DMS114 treated with DMSO at 0.1 percent for 48 hours (cell line): ENCODE measurements at regions not wholly inside any gene's neighbourhood (a gene's known extent, or its start where the extent isn't known, plus 50 kb on each side); places are given as distances from the start of the nearest gene placed in this dataset.
"Not testable (repeated sequence)": the region's sequence is repeated elsewhere in the genome, so short reads cannot be mapped to it uniquely, and the experiment has no call there.

Experiments used
- DNase-seq: peaks from one replicate; lab custom pipeline; 2025; ENCODE audit not compliant: unreplicated experiment; lab: John Stamatoyannopoulos, UW

GRCh38 chr21:14009238-14009981 lies 201.3 kb downstream of the LIPI start:
- not testable (repeated sequence) for DNase-seq

GRCh38 chr21:14008436-14008835 lies 202.3 kb downstream of the LIPI start:
- DNase-seq, result not testable (repeated sequence)

- DNase-seq, result not testable (repeated sequence)
Observed at GRCh38 chr21:14008006-14008405, 202.7 kb downstream of the LIPI start.

- not testable (repeated sequence) for DNase-seq
Observed at GRCh38 chr21:14006144-14006543, 204.6 kb downstream of the LIPI start.

- not testable (repeated sequence) for DNase-seq
Observed at GRCh38 chr21:13986996-13987958, 223.5 kb downstream of the LIPI start.

GRCh38 chr21:13985865-13986863 lies 224.6 kb downstream of the LIPI start:
- DNase-seq, result not testable (repeated sequence)

- DNase-seq, result not testable (repeated sequence)
Observed at GRCh38 chr21:13985137-13985864, 225.5 kb downstream of the LIPI start.

- not testable (repeated sequence) for DNase-seq
Observed at GRCh38 chr21:13984728-13985127, 226.0 kb downstream of the LIPI start.

GRCh38 chr21:13981176-13982087 lies 229.3 kb downstream of the LIPI start:
- DNase-seq, result not testable (repeated sequence)

- DNase-seq, result peak; percentile 19
Observed at GRCh38 chr21:13980115-13980662, 230.6 kb downstream of the LIPI start.

- DNase-seq, result not testable (repeated sequence)
Observed at GRCh38 chr21:13979608-13980007, 231.1 kb downstream of the LIPI start.

GRCh38 chr21:13974582-13974981 lies 236.2 kb downstream of the LIPI start:
- not testable (repeated sequence) for DNase-seq

- DNase-seq, result not testable (repeated sequence)
Observed at GRCh38 chr21:13969853-13970252, 240.9 kb downstream of the LIPI start.

GRCh38 chr21:13969002-13969401 lies 241.8 kb downstream of the LIPI start:
- not testable (repeated sequence) for DNase-seq

GRCh38 chr21:13963259-13963658 lies 247.5 kb downstream of the LIPI start:
- DNase-seq, result not testable (repeated sequence)

- no peak for DNase-seq
Observed at GRCh38 chr21:13937236-13937635, 273.5 kb downstream of the LIPI start.

GRCh38 chr21:13936033-13936937 lies 274.5 kb downstream of the LIPI start:
- not testable (repeated sequence) for DNase-seq
